WTC11 (cell line): ENCODE measurements at regions not wholly inside any gene's neighbourhood (a gene's known extent, or its start where the extent isn't known, plus 50 kb on each side); places are given as distances from the start of the nearest gene placed in this dataset.

ENCODE experiments used
- ATAC-seq: fragments of 200-7000 bp; cut with Tn5 transposase; 2 replicates; pipeline ENCODE4 v1.10.0; 2021; ENCODE audit warnings: mild to moderate bottlenecking, moderate library complexity
- CTCF ChIA-PET: fragments of 300-600 bp; sonication (Branson Sonifier 250); formaldehyde crosslinking; loops from one replicate; lab custom pipeline; 2021; ENCODE audit warnings: antibody characterized with exemption; lab: Charles Lee
- POLR2A ChIA-PET: fragments of 350-600 bp; sonication (Branson Sonifier 250); formaldehyde crosslinking; loops from one replicate; lab custom pipeline; 2021; ENCODE audit warnings: antibody characterized with exemption; lab: Charles Lee
- DNase-seq: peaks from one replicate; pipeline ENCODE4 v3.0.0; 2021; ENCODE audit warnings: low spot score
- H3K27ac Mint-ChIP-seq: 2 replicates; pipeline ENCODE4 v1.8.0; 2021; ENCODE audit warnings: mixed read lengths
- H3K27me3 Mint-ChIP-seq: 2 replicates; pipeline ENCODE4 v1.8.0; 2021; ENCODE audit warnings: low read depth, mild to moderate bottlenecking, moderate library complexity, mixed read lengths
- H3K36me3 Mint-ChIP-seq: 2 replicates; pipeline ENCODE4 v1.8.0; 2021; ENCODE audit warnings: mixed read lengths
- H3K4me1 Mint-ChIP-seq: 2 replicates; pipeline ENCODE4 v1.8.0; 2022; ENCODE audit warnings: mixed read lengths
- H3K4me3 Mint-ChIP-seq: 2 replicates; pipeline ENCODE4 v1.8.0; 2021; ENCODE audit warnings: mild to moderate bottlenecking, moderate library complexity, mixed read lengths
- H3K9me3 Mint-ChIP-seq: 2 replicates; pipeline ENCODE4 v1.8.0; 2021; ENCODE audit warnings: mixed read lengths
- CBFB ChIP-seq: sonication (generic); formaldehyde crosslinking; IDR thresholded peaks from 2 replicates; pipeline ENCODE4 v1.8.1; 2022; ENCODE audit warnings: mild to moderate bottlenecking, low read depth, missing genetic modification reagents
- CREB1 ChIP-seq: sonication (generic); formaldehyde crosslinking; IDR thresholded peaks from 2 replicates; pipeline ENCODE4 v1.8.0; 2023; ENCODE audit warnings: mild to moderate bottlenecking, missing genetic modification reagents
- ELF4 ChIP-seq: sonication (generic); formaldehyde crosslinking; IDR thresholded peaks from 2 replicates; pipeline ENCODE4 v1.8.1; 2022; ENCODE audit warnings: low read depth, mild to moderate bottlenecking, moderate library complexity, missing genetic modification reagents
- ETV6 ChIP-seq: sonication (generic); formaldehyde crosslinking; IDR thresholded peaks from 2 replicates; pipeline ENCODE4 v1.8.1; 2022; ENCODE audit warnings: mild to moderate bottlenecking, missing genetic modification reagents
- FOXJ3 ChIP-seq: sonication (generic); formaldehyde crosslinking; IDR thresholded peaks from 2 replicates; pipeline ENCODE4 v1.9.0; 2021; ENCODE audit warnings: missing genetic modification reagents, mild to moderate bottlenecking, borderline replicate concordance
- FOXK1 ChIP-seq: sonication (generic); formaldehyde crosslinking; IDR thresholded peaks from 2 replicates; pipeline ENCODE4 v1.8.0; 2022; ENCODE audit warnings: mild to moderate bottlenecking, moderate library complexity, missing genetic modification reagents
- PRRX2 ChIP-seq: fragments of 250-450 bp; sonication (Bioruptor Pico); IDR thresholded peaks from 2 replicates; pipeline ENCODE4 v1.8.0; 2021; ENCODE audit warnings: mild to moderate bottlenecking
- SP1 ChIP-seq: sonication (generic); formaldehyde crosslinking; conservative IDR thresholded peaks from 2 replicates; pipeline ENCODE4 v1.8.1; 2022; ENCODE audit warnings: missing genetic modification reagents
- TEAD1 ChIP-seq: sonication (generic); formaldehyde crosslinking; IDR thresholded peaks from 2 replicates; pipeline ENCODE4 v1.8.0; 2022; ENCODE audit warnings: mild to moderate bottlenecking, missing genetic modification reagents
- TP53 ChIP-seq: sonication (generic); formaldehyde crosslinking; IDR thresholded peaks from 2 replicates; pipeline ENCODE4 v1.8.1; 2023; ENCODE audit warnings: mild to moderate bottlenecking, missing genetic modification reagents
- ZNF121 ChIP-seq: sonication (generic); formaldehyde crosslinking; IDR thresholded peaks from 2 replicates; pipeline ENCODE4 v1.8.0; 2023; ENCODE audit warnings: missing genetic modification reagents
- ZNF138 ChIP-seq: sonication (generic); formaldehyde crosslinking; conservative IDR thresholded peaks from 2 replicates; pipeline ENCODE4 v1.8.1; 2022; ENCODE audit warnings: mild to moderate bottlenecking, moderate library complexity, missing genetic modification reagents
- ZNF532 ChIP-seq: fragments of 250-450 bp; sonication (Bioruptor Pico); IDR thresholded peaks from 2 replicates; pipeline ENCODE4 v1.9.0; 2021; ENCODE audit warnings: mild to moderate bottlenecking, borderline replicate concordance
- TF ChIP-seq, protein P1 (sequence below): fragments of 250-450 bp; sonication (Bioruptor Pico); IDR thresholded peaks from 2 replicates; pipeline ENCODE4 v1.9.0; 2021; ENCODE audit warnings: mild to moderate bottlenecking
- TF ChIP-seq, protein P2 (sequence below): fragments of 250-450 bp; sonication (Bioruptor Pico); IDR thresholded peaks from 2 replicates; pipeline ENCODE4 v1.9.0; 2021; ENCODE audit warnings: mild to moderate bottlenecking
- TF ChIP-seq, protein P3 (sequence below): sonication (generic); formaldehyde crosslinking; IDR thresholded peaks from 2 replicates; pipeline ENCODE4 v1.8.0; 2022; ENCODE audit warnings: mild to moderate bottlenecking, missing genetic modification reagents
- TF ChIP-seq, protein P4 (sequence below): sonication (generic); formaldehyde crosslinking; IDR thresholded peaks from 2 replicates; pipeline ENCODE4 v1.8.1; 2023; ENCODE audit warnings: mild to moderate bottlenecking, missing genetic modification reagents, moderate library complexity

- no peak overlapping the region for H3K4me3 Mint-ChIP-seq
- CTCF ChIA-PET, result interaction anchor here (0.9 kb wide), 1 partner anchor 107 kb away, joined by 19 read pairs; no protein-coding TSS in a partner anchor
- H3K27ac Mint-ChIP-seq, result no peak overlapping the region
- TF ChIP-seq CBFB (CRISPR knock-in tag) (no peak), FOXJ3 (CRISPR knock-in tag) (no peak), ELF4 (CRISPR knock-in tag) (no peak)
- TF ChIP-seq, protein P1, sequence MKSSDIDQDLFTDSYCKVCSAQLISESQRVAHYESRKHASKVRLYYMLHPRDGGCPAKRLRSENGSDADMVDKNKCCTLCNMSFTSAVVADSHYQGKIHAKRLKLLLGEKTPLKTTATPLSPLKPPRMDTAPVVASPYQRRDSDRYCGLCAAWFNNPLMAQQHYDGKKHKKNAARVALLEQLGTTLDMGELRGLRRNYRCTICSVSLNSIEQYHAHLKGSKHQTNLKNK (CRISPR knock-in tag), result no peak
- TF ChIP-seq, protein P2, sequence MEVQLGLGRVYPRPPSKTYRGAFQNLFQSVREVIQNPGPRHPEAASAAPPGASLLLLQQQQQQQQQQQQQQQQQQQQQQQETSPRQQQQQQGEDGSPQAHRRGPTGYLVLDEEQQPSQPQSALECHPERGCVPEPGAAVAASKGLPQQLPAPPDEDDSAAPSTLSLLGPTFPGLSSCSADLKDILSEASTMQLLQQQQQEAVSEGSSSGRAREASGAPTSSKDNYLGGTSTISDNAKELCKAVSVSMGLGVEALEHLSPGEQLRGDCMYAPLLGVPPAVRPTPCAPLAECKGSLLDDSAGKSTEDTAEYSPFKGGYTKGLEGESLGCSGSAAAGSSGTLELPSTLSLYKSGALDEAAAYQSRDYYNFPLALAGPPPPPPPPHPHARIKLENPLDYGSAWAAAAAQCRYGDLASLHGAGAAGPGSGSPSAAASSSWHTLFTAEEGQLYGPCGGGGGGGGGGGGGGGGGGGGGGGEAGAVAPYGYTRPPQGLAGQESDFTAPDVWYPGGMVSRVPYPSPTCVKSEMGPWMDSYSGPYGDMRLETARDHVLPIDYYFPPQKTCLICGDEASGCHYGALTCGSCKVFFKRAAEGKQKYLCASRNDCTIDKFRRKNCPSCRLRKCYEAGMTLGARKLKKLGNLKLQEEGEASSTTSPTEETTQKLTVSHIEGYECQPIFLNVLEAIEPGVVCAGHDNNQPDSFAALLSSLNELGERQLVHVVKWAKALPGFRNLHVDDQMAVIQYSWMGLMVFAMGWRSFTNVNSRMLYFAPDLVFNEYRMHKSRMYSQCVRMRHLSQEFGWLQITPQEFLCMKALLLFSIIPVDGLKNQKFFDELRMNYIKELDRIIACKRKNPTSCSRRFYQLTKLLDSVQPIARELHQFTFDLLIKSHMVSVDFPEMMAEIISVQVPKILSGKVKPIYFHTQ, result no peak
- ATAC-seq (no peak), DNase-seq (no peak)
- no peaks in the 10 kb centered on the region for H3K27me3 Mint-ChIP-seq
- peaks cover 14% of the 10 kb centered on the region for H3K4me1 Mint-ChIP-seq
- no peaks in the 10 kb centered on the region for H3K36me3 Mint-ChIP-seq
- peaks cover 3% of the 10 kb centered on the region; the same call in 1 of the 2 replicates for H3K9me3 Mint-ChIP-seq
- POLR2A ChIA-PET, result no interaction called here
Observed at GRCh38 chr7:92987538-92987937, 130.2 kb downstream of the SAMD9 start.

DNA sequence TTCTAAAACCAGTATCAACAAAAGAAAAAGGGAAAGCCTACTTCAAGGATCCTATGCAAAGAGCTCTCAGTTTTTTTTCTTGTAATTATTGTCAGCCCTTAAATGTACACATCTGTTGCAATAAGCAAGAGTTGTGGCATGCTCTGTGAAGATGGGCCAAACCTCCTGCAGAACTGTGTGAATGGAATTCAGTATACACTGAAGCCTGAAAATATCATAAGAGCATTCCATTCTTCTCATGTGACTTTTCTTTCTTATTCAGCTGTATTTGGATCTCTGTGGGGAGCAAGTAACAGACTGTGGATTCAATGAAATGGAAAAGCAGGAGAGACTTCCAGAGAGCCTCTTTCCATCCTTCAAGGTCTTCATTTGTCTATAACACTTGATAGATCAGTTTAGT, 130.7 kb downstream of the SAMD9 start:
- TF ChIP-seq ZNF138 (CRISPR knock-in tag) (no peak), TP53 (no peak), SP1 (CRISPR knock-in tag) (no peak), FOXK1 (CRISPR knock-in tag) (no peak), ZNF532 (CRISPR knock-in tag) (no peak), ZNF121 (CRISPR knock-in tag) (no peak), ETV6 (CRISPR knock-in tag) (no peak), PRRX2 (CRISPR knock-in tag) (no peak), CREB1 (CRISPR knock-in tag) (no peak), TEAD1 (CRISPR knock-in tag) (no peak)
- TF ChIP-seq, protein P3, sequence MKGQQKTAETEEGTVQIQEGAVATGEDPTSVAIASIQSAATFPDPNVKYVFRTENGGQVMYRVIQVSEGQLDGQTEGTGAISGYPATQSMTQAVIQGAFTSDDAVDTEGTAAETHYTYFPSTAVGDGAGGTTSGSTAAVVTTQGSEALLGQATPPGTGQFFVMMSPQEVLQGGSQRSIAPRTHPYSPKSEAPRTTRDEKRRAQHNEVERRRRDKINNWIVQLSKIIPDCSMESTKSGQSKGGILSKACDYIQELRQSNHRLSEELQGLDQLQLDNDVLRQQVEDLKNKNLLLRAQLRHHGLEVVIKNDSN (CRISPR knock-in tag), result no peak
- TF ChIP-seq, protein P4, sequence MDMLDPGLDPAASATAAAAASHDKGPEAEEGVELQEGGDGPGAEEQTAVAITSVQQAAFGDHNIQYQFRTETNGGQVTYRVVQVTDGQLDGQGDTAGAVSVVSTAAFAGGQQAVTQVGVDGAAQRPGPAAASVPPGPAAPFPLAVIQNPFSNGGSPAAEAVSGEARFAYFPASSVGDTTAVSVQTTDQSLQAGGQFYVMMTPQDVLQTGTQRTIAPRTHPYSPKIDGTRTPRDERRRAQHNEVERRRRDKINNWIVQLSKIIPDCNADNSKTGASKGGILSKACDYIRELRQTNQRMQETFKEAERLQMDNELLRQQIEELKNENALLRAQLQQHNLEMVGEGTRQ, result no peak
- ChIA-PET POLR2A (no interaction called here), CTCF (no interaction called here)
- Mint-ChIP-seq H3K36me3 (no peaks in the 10 kb centered on the region), H3K4me3 (no peak overlapping the region), H3K4me1 (peaks cover 10% of the 10 kb centered on the region), H3K27ac (no peak overlapping the region), H3K9me3 (peaks cover 3% of the 10 kb centered on the region; the same call in 1 of the 2 replicates), H3K27me3 (no peaks in the 10 kb centered on the region)
- DNase-seq, result no peak
- no peak for ATAC-seq
